Stimulated activated CD4-positive, alpha-beta T cell treated with anti-CD3 and anti-CD28 coated beads, Interleukin-4, amount 100 ng/mL, for 1 hour (primary cell): ENCODE measurements at regions not wholly inside any gene's neighbourhood (a gene's known extent, or its start where the extent isn't known, plus 50 kb on each side); places are given as distances from the start of the nearest gene placed in this dataset.

Source experiments
- DNase-seq: peaks from one replicate; pipeline ENCODE4 v3.0.0-alpha.2; 2020

- DNase-seq, result no peak
These were observed 376.7 kb downstream of the CDH26 start for GRCh38 chr20:60334911-60335310.

GRCh38 chr20:60338556-60338955, 380.3 kb downstream of the CDH26 start:
- DNase-seq, result no peak

- DNase-seq, result no peak
These were observed 381.5 kb downstream of the CDH26 start for GRCh38 chr20:60339738-60340137.

DNA sequence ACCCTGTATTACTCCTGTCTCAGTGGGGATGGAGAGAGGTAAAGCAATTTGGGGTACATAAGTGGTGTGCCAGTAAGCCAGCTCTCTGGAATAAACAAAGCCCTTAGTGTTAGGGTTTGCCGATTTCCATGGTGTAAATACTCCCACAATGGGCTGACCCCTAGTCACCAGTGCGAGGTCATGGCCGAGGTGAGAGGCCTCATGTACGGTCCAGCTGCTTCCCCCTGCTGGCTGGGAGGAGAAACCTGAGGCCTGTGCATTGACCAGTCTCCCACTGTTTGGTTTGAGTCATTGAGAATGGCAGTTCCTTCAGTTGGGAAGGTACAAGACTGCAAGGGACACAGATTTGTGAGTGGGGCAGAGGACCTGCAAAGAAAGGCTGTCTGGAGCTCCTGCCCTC, 382.0 kb downstream of the CDH26 start:
- DNase-seq, result no peak

DNA sequence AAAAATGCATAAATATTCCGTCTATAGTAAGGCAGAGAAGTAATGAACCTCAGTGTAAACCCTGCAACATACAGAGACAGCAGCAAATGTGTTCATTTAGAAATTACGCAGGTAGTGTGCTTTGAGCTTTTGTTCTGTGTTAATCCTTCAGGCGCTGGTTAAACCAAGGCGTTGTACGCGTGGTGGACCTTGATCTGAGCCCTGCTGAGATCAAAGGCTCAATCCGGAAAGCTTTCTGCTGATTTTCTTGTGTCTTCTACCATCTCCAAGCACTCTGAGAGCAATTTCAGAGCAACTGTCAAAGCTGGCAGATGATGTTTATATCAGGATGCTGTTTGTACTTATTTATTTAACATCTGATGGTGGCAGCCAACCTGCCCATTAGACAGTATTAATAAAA, 382.8 kb downstream of the CDH26 start:
- no peak for DNase-seq

DNA sequence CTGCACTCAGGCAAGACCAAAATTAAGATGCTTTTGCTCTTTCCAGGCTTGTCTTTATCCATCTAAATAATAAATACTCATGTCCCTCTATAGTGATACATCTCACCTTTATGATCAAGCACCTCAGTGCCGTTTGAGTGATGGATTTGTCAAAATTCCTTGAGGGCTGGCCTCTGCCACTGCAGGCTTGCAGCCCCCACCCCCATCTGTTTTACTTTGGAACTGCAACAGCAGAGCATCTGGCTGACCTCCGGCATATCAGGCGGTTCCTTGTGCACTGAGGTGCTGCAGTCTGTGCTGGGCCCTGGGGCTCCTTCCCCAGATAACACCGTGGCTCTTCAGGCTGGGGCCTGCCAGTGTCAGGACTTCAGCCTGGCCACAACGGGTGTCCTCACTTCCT, 386.9 kb downstream of the CDH26 start:
- DNase-seq, result no peak

- no peak for DNase-seq
These were observed 391.2 kb downstream of the CDH26 start for GRCh38 chr20:60349418-60349817.

GRCh38 chr20:60352017-60352416, 393.8 kb downstream of the CDH26 start:
- no peak for DNase-seq

- DNase-seq, result no peak
These were observed 394.4 kb downstream of the CDH26 start for GRCh38 chr20:60352596-60352995.

DNA sequence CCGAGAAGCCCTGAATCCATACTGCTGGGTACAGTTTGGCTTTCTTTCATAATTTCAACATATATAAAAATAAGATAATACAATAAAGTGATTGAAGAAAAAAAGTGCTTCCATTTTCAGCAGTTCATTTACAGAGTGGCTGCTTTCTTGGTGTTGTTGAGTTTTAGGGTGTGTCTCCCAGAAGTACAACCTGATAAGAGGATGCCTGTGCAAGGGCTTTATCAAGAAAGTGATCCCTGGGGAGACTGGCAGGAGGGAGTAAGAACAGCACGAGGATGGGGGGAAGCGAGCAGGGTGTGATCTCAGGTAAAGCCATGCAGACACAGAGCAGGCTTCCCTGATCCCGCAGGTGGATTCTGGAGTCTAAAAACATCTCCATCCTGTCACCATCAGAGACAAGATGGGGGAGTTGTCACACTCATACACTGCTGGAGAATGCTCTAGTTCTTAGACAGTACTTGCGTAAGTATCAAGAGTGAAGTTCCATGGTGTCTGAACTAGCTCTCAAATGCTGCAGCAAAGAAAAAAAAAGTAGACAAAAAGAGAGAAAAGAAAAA, 395.9 kb downstream of the CDH26 start:
- DNase-seq, result no peak

DNA sequence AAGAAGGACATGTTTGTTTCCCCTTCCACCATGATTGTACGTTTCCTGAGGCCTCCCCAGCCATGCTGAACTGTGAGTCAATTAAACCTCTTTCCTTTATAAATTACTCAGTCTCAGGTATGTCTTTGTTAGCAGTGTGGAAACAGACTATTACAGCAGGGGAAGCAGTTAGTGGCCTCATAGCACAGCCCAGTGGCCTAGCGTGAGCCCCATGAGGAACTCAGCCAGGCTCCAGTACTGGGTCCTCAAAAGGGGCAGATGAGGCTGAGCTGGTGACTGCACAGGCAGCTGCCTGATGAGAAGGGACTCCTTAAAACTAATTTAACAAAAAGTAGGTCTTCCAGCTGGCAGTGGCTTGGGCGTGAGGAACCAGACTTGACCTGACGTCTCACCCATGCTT, 399.9 kb downstream of the CDH26 start:
- DNase-seq, result no peak

DNA sequence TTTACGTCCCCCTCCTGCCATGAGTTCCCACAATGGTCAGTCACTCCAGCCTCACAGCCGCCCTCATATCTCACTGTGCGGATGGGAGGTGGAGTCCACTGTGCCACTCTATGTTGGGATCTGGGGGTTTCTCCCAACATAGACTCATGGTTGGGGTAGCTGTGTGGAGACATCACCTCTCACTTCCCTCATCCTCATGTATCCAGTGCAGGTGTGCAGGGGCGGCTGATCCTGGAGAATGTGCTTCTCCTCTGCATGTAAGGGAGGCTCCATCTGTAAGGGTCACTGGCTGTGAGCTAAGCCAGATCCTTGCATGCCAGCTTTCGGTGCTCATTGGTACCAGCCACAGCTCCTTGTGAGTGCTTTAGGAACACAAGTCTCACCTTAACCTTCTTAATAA, 400.8 kb downstream of the CDH26 start:
- DNase-seq, result no peak

GRCh38 chr20:60361761-60362395, 403.7 kb downstream of the CDH26 start:
- no peak for DNase-seq

DNA sequence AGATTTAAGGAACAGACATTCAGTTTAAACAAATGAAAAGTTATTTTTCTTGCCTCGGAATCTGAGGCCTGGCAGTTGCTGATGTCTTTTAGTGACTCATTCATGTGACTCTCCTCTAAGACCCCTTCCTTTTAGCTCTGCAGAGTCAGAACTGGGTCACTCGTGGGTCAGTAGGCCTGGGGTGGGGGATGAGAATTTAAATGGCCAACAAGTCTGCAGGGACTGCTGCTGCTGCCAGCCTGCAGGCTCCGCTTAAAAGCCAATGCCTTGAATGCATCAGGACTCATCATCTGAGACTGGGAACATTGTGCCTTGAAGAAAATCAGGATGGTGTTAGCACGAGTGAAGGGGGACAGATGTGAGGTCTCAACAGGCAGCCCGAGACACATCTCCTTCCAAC, 404.3 kb downstream of the CDH26 start:
- DNase-seq, result no peak

- DNase-seq, result no peak
These were observed 405.5 kb downstream of the CDH26 start for GRCh38 chr20:60363698-60364097.

DNA sequence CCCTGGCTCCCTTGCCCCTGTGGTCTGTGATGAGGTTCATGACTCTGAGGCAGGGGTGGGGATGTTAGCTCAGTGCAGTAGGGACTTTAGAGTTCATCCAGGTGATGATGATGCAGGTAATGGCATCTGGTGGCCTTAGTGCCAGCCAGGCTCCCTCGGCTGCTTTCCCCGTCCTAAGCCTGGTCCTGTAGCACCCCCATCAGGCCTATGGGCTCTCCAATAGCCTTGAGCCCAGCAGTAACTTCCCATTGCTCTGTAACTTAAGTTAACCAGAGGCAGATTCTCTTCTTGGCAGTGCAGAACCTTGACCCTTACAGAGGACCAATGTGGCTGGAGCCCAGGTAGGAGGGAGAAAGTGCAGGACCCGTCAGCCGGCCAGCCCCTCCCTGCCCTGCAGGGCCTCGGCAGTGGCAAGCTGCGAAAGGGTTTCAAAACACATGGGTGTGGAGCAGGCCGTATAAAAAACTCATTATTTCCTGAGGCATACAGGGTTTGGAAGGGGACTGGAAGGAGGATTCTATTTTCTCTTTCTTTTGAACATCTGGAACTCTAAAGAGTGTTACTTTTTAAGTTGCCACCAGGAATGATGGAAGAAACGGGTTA, 406.9 kb downstream of the CDH26 start:
- no peak for DNase-seq

DNA sequence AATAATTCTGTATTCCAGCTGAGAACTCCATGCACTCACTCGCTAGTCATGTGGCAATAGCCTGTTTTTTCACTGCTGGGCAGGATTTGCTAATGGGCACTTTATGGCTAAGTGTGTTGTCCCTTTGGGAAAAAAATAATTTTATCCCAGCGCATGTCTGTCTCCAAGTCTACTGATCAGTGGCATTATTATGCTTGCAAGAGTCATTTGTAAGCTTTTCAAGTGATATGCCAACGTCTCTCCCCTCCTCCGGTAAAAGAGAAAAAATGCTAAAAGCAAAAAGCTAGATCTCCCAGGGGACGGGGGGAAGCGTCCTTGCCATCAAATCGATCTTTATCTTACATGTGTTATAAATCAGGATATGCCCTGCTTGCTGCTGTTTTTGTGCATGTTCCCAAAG, 407.7 kb downstream of the CDH26 start:
- DNase-seq, result no peak

DNA sequence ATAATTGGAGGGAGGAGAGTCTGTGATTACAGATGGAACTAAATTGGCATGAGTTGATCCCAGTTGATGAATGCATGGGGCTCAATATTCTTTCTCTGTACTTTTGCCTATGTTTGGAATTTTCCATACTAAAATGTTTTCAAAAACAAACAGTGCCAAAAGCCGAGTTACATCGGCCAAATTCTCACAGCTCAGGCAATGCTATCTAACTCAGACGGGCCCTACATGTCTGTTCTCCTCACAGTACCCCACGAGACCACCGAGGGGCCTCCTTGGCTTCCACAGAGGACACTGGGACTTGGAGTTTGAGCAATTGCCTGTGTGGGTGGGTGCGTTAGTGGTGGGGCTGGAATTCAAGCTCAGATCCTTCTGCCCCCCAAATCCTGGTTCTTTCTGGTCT, 413.2 kb downstream of the CDH26 start:
- DNase-seq, result no peak

DNA sequence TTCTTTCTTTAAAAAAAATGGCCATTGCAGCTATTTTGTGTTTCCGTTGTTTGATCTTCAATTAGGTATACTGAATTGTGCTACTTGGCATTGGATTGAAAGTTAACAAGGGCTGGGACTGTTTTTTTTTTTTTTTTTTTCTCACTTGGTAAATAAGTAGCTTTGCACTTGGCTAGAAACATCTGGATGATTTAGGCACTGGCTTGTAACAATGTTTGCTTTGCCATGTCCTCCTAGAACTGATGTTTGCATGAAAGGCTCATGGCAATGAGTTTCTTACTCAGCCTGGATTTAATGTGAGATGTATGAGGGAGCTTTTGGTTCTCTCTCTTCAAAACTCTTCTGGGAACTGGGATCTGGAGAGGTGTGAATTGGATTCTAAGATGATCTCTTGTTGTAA, 414.1 kb downstream of the CDH26 start:
- DNase-seq, result no peak

DNA sequence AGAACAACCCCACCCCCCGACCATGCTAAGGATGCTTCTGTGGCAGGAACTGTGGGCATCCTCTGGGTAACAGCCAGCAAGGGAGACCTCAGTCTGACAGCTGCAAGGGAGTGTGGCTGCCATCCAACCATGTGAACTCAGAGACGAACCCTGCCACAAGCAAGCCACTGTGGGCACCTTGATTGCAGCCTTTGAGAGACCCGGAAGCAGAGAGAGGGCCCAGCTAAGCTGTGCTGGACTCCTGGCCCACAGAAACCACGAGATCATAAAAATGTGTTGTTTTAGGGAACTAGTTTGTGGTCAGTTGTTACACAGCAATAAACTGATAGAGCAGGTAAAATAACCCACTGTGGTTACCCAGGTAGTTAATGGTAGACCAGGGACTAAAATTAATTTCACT, 414.6 kb downstream of the CDH26 start:
- no peak for DNase-seq

GRCh38 chr20:60378620-60379019, 420.4 kb downstream of the CDH26 start:
- DNase-seq, result no peak

DNA sequence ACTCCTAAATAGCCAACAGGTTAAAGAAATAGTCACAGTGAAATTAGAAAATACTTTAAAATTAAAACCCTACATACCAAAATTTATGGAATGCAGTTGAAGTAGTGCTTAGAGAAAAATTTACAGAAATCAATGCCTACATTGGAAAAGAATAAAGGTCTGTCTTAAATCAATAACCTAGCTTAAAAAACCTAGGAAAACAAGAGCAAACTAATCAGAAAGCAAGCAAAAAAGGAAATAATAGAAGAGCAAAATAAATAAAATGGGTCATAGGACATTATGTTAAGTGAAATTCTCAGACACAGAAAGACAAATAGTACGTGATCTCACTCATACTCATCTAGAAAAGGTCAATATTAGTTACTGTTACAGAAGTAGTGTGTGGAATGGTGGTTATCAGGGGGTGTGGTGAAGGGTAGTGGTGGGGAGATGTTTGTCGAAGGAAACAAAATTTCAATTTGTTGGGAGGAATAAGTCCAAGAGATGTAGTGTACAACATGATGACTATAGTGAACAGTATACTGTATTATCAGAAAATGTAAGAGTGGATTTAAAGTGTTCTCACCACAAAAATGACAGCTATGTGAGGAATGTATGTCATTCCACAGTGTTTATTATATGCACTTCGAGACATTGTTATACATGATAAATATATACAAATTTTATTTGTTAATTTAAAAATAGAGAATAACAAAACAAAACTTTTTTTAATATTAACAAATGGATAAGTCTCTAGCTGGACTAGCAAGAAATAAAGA, 423.6 kb downstream of the CDH26 start:
- DNase-seq, result no peak

DNA sequence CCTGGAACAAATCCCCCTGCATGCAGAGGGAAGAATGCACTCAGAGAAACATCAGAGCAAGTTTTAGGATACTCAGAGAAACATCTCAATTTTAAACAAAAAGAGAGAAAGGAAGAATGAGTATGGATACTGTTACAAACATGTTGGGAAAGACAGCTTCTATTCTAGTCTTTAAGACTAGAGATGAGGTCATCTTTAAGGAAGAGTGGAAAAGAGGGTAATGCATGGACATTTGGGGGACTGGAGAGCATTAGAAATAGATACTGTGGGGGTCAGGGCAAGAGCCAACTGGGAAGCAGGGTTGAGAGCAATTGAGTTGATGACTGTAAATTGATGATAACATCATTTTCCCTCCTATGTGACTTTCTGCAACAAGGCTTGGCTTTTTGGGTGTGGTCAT, 431.2 kb downstream of the CDH26 start:
- DNase-seq, result no peak

DNA sequence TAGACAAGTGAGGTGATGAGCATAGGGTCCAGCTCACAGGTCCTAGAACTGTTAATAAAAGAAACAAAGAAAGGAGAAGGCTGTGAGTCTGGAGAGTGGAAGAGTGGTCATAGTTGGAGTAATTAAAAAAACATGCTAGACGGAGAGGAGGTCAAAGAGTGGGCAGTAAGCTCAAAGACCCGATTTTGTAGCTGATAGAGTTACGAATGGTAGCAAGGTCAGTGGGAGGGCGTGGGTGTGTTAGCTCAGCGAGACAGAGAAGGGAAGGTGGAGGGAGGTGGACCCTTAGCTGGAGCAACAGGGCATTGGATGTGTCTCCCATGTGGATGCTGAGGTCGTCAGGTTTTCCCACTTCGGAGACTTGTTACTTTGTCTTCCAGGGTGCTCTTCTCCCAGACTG, 431.7 kb downstream of the CDH26 start:
- DNase-seq, result no peak
